ENCODE measurements at regions not wholly inside any gene's neighbourhood (a gene's known extent, or its start where the extent isn't known, plus 50 kb on each side); places are given as distances from the start of the nearest gene placed in this dataset.

GRCh38 chr10:125398270-125398669 is 237.9 kb upstream of the CTBP2 start:
- no peak overlapping the region for H3K4me3 ChIP-seq (ENCODE audit: low read depth, low read length)
- TF ChIP-seq, protein P1, sequence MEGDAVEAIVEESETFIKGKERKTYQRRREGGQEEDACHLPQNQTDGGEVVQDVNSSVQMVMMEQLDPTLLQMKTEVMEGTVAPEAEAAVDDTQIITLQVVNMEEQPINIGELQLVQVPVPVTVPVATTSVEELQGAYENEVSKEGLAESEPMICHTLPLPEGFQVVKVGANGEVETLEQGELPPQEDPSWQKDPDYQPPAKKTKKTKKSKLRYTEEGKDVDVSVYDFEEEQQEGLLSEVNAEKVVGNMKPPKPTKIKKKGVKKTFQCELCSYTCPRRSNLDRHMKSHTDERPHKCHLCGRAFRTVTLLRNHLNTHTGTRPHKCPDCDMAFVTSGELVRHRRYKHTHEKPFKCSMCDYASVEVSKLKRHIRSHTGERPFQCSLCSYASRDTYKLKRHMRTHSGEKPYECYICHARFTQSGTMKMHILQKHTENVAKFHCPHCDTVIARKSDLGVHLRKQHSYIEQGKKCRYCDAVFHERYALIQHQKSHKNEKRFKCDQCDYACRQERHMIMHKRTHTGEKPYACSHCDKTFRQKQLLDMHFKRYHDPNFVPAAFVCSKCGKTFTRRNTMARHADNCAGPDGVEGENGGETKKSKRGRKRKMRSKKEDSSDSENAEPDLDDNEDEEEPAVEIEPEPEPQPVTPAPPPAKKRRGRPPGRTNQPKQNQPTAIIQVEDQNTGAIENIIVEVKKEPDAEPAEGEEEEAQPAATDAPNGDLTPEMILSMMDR (conservative IDR thresholded peaks at IDR 0.05; ENCODE audit: low read depth, low read length): no peak

GRCh38 chr10:125397608-125398007 is 237.2 kb upstream of the CTBP2 start:
- TF ChIP-seq, protein P1 (conservative IDR thresholded peaks at IDR 0.05; ENCODE audit: low read depth, low read length): no peak
- DNase-seq (ENCODE audit: low read depth): no peak

More at GRCh38 chr10:125398270-125398669, 237.9 kb upstream of the CTBP2 start:
- DNase-seq (ENCODE audit: low read depth): no peak

GRCh38 chr10:125396676-125397075 is 236.3 kb upstream of the CTBP2 start:
- DNase-seq (ENCODE audit: low read depth): peak; percentile 14
- no peak overlapping the region for H3K4me3 ChIP-seq (ENCODE audit: low read depth, low read length)
- TF ChIP-seq, protein P1 (conservative IDR thresholded peaks at IDR 0.05; ENCODE audit: low read depth, low read length): no peak

More at GRCh38 chr10:125397608-125398007, 237.2 kb upstream of the CTBP2 start:
- no peak overlapping the region for H3K4me3 ChIP-seq (ENCODE audit: low read depth, low read length)

- H3K4me3 ChIP-seq (ENCODE audit: low read depth, low read length): no peak overlapping the region
- TF ChIP-seq, protein P1 (conservative IDR thresholded peaks at IDR 0.05; ENCODE audit: low read depth, low read length): no peak
- DNase-seq (ENCODE audit: low read depth): no peak
Measured at GRCh38 chr10:125392609-125393008, 232.2 kb upstream of the CTBP2 start.

DNA sequence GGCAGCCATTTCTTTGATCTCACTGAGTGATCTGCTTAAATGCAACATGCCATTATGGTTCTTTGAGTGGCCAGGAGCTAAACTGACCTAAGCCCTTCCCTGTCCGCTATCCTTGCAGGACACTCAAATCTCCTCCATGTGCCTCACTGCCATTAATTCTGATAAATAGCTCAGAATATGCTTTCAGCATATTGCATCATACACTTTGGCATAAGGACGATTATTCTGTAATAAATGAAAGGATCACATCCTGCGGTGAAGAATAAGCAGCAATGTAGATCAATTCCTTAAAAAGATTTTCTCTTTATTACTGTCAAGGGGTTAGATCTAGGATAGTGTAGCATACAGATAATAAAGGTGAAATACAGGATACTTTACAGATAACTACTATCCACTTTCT is 231.8 kb upstream of the CTBP2 start:
- H3K4me3 ChIP-seq (ENCODE audit: low read depth, low read length): no peak overlapping the region
- TF ChIP-seq, protein P1 (conservative IDR thresholded peaks at IDR 0.05; ENCODE audit: low read depth, low read length): no peak
- DNase-seq (ENCODE audit: low read depth): no peak

DNA sequence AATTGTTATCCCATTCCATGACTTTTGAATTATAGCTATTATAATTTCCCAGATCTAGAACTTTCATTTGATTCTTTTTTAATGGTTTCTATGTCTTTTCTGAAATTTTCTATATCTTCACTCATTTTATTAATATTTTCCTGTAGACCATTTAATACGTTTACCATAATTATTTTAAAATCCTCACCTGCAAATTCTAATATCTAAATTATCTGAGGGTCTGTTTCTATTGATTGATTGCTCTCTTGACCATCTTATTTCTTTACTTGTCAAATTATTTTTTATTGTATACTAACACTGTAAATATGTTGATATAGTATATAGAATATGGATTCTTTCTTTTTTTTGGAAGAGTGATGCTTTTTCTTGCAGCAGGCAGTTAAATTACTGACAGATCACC is 229.3 kb upstream of the CTBP2 start:
- TF ChIP-seq, protein P1 (conservative IDR thresholded peaks at IDR 0.05; ENCODE audit: low read depth, low read length): no peak
- no peak overlapping the region for H3K4me3 ChIP-seq (ENCODE audit: low read depth, low read length)
- no peak for DNase-seq (ENCODE audit: low read depth)

- H3K4me3 ChIP-seq (ENCODE audit: low read depth, low read length): no peak overlapping the region
- no peak for DNase-seq (ENCODE audit: low read depth)
- TF ChIP-seq, protein P1 (conservative IDR thresholded peaks at IDR 0.05; ENCODE audit: low read depth, low read length): no peak
Measured at GRCh38 chr10:125379592-125379991, 219.2 kb upstream of the CTBP2 start.

Data from choroid plexus epithelial cell (primary cell).